Panc1 (cell line): ENCODE measurements at regions not wholly inside any gene's neighbourhood (a gene's known extent, or its start where the extent isn't known, plus 50 kb on each side); places are given as distances from the start of the nearest gene placed in this dataset.
A peak's percentile ranks its signal among the peaks of the same experiment; 100 is the strongest.

ENCODE experiments used
- ATAC-seq: fragments of 200-7000 bp; cut with Tn5 transposase; 2 replicates; pipeline ENCODE4 v1.9.1; 2020; ENCODE audit warnings: mild to moderate bottlenecking, moderate library complexity
- BruUV-seq: library from RNA; stranded (reverse); fragments of 400-500 nt; replicated peaks from 2 replicates; lab custom pipeline; 2021; lab: Mats Ljungman, UMichigan
- CTCF ChIA-PET: fragments of 300-600 bp; sonication (Branson Sonifier 250); formaldehyde crosslinking; loops from one replicate; lab custom pipeline; 2022; ENCODE audit warnings: antibody characterized with exemption; lab: Charles Lee
- POLR2A ChIA-PET: fragments of 300-600 bp; sonication (Branson Sonifier 250); formaldehyde crosslinking; loops from one replicate; lab custom pipeline; 2022; ENCODE audit warnings: antibody characterized with exemption; lab: Charles Lee
- DNase-seq: peaks from one replicate; pipeline ENCODE4 v3.0.0-alpha.2; 2010; ENCODE audit warnings: low read depth, low spot score
- H3K27ac ChIP-seq: 2 replicates; pipeline ENCODE4 v1.5.1; 2011; ENCODE audit warnings: mild to moderate bottlenecking, low read length, inconsistent platforms
- H3K27me3 ChIP-seq: fragments of 200-500 bp; sonication (Bioruptor generic); 2 replicates; pipeline ENCODE4 v1.6.0; 2014; ENCODE audit warnings: low read length, inconsistent platforms; ENCODE audit not compliant: control insufficient read depth, insufficient read depth
- H3K36me3 ChIP-seq: fragments of 200-500 bp; sonication (Bioruptor generic); 2 replicates; pipeline ENCODE4 v1.5.1; 2014; ENCODE audit warnings: inconsistent platforms, mild to moderate bottlenecking, low read length, moderate library complexity; ENCODE audit not compliant: control insufficient read depth, insufficient read depth
- H3K4me1 ChIP-seq: 2 replicates; pipeline ENCODE4 v1.5.1; 2011; ENCODE audit warnings: inconsistent platforms, mild to moderate bottlenecking, low read length, moderate library complexity; ENCODE audit not compliant: control insufficient read depth, insufficient read depth
- H3K4me3 ChIP-seq, 2 experiments: 2 replicates each; pipeline ENCODE4 v1.5.1; 2011 to 2012; ENCODE audit warnings: low read depth in 2 of 2, low read length in 2 of 2, mild to moderate bottlenecking in 2 of 2, inconsistent platforms in 1 of 2, moderate library complexity in 1 of 2
- H3K9me3 ChIP-seq: fragments of 200-500 bp; sonication (Bioruptor generic); 2 replicates; pipeline ENCODE4 v1.5.1; 2014; ENCODE audit warnings: low read depth, mild to moderate bottlenecking, inconsistent platforms, low read length, moderate library complexity; ENCODE audit not compliant: control insufficient read depth, insufficient read depth
- POLR2AphosphoS5 ChIP-seq: IDR thresholded peaks from 2 replicates; pipeline ENCODE4 v1.6.1; 2012; ENCODE audit warnings: mild to moderate bottlenecking, low read depth, low read length, moderate library complexity
- SIN3A ChIP-seq: IDR thresholded peaks from 2 replicates; pipeline ENCODE4 v1.6.1; 2012; ENCODE audit warnings: low read depth, mild to moderate bottlenecking, low read length, moderate library complexity, borderline replicate concordance; ENCODE audit not compliant: insufficient read depth
- TCF7L2 ChIP-seq: IDR thresholded peaks from 2 replicates; pipeline ENCODE4 v1.6.1; 2011; ENCODE audit warnings: mild to moderate bottlenecking, low read depth, low read length, inconsistent platforms
- in situ Hi-C: cut with HindIII; loops from 2 replicates; pipeline ENCODE4 v1.10.0; 2016; ENCODE audit warnings: low sequenced_read_pairs, low pct_unique_long_range_greater_than_20kb
- intact Hi-C: fragments of 100-400 bp; cut with micrococcal nuclease; formaldehyde crosslinking; loops from one replicate; pipeline ENCODE4 v1.10.0; 2022; ENCODE audit not compliant: unreplicated experiment
- TF ChIP-seq, protein P1 (sequence below): fragments of 450-650 bp; IDR thresholded peaks from 2 replicates; pipeline ENCODE4 v1.5.1; 2017; ENCODE audit warnings: mild to moderate bottlenecking
- TF ChIP-seq, protein P2 (sequence below), 2 experiments: IDR thresholded peaks; 2 replicates each; pipeline ENCODE4 v1.6.1; 2011 to 2012; ENCODE audit warnings: low read depth in 2 of 2, control low read depth in 1 of 2, low read length in 1 of 2, mild to moderate bottlenecking in 1 of 2, moderate library complexity in 1 of 2; ENCODE audit not compliant: insufficient read depth in 1 of 2

- intact Hi-C loops (loop anchor here (10.0 kb wide), 1 partner anchor 374 kb away; the partner anchor contains the start of gene EPHA7), in situ Hi-C loops (no loop called here)
- Histone ChIP-seq H3K9me3 (no peaks in the 10 kb centered on the region), H3K27me3 (no peaks in the 10 kb centered on the region), H3K27ac (no peak overlapping the region), H3K36me3 (no peaks in the 10 kb centered on the region), H3K4me1 (no peaks in the 10 kb centered on the region), H3K4me3 (no peak overlapping the region)
- ChIA-PET CTCF (no interaction called here), POLR2A (no interaction called here)
- DNase-seq: no peak
- no peak for TF ChIP-seq POLR2AphosphoS5
- TF ChIP-seq SIN3A: no peak
- TF ChIP-seq, protein P1, sequence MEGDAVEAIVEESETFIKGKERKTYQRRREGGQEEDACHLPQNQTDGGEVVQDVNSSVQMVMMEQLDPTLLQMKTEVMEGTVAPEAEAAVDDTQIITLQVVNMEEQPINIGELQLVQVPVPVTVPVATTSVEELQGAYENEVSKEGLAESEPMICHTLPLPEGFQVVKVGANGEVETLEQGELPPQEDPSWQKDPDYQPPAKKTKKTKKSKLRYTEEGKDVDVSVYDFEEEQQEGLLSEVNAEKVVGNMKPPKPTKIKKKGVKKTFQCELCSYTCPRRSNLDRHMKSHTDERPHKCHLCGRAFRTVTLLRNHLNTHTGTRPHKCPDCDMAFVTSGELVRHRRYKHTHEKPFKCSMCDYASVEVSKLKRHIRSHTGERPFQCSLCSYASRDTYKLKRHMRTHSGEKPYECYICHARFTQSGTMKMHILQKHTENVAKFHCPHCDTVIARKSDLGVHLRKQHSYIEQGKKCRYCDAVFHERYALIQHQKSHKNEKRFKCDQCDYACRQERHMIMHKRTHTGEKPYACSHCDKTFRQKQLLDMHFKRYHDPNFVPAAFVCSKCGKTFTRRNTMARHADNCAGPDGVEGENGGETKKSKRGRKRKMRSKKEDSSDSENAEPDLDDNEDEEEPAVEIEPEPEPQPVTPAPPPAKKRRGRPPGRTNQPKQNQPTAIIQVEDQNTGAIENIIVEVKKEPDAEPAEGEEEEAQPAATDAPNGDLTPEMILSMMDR: no peak
- TF ChIP-seq, protein P2, sequence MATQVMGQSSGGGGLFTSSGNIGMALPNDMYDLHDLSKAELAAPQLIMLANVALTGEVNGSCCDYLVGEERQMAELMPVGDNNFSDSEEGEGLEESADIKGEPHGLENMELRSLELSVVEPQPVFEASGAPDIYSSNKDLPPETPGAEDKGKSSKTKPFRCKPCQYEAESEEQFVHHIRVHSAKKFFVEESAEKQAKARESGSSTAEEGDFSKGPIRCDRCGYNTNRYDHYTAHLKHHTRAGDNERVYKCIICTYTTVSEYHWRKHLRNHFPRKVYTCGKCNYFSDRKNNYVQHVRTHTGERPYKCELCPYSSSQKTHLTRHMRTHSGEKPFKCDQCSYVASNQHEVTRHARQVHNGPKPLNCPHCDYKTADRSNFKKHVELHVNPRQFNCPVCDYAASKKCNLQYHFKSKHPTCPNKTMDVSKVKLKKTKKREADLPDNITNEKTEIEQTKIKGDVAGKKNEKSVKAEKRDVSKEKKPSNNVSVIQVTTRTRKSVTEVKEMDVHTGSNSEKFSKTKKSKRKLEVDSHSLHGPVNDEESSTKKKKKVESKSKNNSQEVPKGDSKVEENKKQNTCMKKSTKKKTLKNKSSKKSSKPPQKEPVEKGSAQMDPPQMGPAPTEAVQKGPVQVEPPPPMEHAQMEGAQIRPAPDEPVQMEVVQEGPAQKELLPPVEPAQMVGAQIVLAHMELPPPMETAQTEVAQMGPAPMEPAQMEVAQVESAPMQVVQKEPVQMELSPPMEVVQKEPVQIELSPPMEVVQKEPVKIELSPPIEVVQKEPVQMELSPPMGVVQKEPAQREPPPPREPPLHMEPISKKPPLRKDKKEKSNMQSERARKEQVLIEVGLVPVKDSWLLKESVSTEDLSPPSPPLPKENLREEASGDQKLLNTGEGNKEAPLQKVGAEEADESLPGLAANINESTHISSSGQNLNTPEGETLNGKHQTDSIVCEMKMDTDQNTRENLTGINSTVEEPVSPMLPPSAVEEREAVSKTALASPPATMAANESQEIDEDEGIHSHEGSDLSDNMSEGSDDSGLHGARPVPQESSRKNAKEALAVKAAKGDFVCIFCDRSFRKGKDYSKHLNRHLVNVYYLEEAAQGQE (IDR thresholded peaks at IDR 0.05; ENCODE audit: insufficient read depth in 1 of 2, low read depth in 2 of 2, low read length in 1 of 2): no peak
- no peak for TF ChIP-seq TCF7L2
- no TSS peak for BruUV-seq
- no peak for ATAC-seq
Measured at GRCh38 chr6:93040375-93040774, 379.0 kb downstream of the EPHA7 start.

DNA sequence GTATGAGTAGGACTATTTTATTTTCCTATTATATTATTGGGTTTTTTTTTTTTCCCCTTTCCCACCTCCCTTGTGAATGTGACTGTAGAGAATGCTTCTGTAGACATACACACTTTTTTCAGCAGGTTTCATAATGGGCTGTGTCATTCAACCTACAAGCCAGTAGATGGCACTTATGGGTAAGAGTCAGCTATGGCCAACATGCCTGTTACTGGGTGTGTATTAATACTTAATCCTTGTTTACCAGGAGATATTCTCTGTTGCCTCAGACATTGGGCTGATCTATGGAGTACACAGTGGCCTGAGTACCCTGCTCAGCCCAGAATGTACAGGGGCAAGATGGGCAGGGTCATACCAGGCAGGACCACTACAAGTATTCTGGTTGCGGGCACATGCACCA is 382.5 kb downstream of the EPHA7 start:
- ChIA-PET CTCF (interaction anchor here (0.7 kb wide), 1 partner anchor 208 kb away, joined by 4 read pairs; no protein-coding TSS in a partner anchor), POLR2A (no interaction called here)
- Histone ChIP-seq H3K4me1 (no peaks in the 10 kb centered on the region), H3K36me3 (no peaks in the 10 kb centered on the region), H3K9me3 (no peaks in the 10 kb centered on the region), H3K4me3 (no peak overlapping the region), H3K27me3 (no peaks in the 10 kb centered on the region), H3K27ac (no peak overlapping the region)
- no peak for ATAC-seq
- in situ Hi-C loops (no loop called here), intact Hi-C loops (no loop called here)
- TF ChIP-seq POLR2AphosphoS5: no peak
- no peak for TF ChIP-seq TCF7L2
- TF ChIP-seq, protein P1: peak; percentile 45
- BruUV-seq: no TSS peak
- peak; percentile 1 for DNase-seq
